ENCODE measurements at regions not wholly inside any gene's neighbourhood (a gene's known extent, or its start where the extent isn't known, plus 50 kb on each side); places are given as distances from the start of the nearest gene placed in this dataset.

GRCh38 chr20:41958391-41958790 lies 340.2 kb upstream of the CHD6 start:
- no peak for TF ChIP-seq GATA2 (IDR thresholded peaks at IDR 0.05; ENCODE audit: low read depth, low read length)
- no peak for TF ChIP-seq GATA3 (IDR thresholded peaks at IDR 0.05; ENCODE audit: low read depth, low read length)

Measured in SH-SY5Y (cell line).